Keratinocyte (primary cell): ENCODE measurements at regions not wholly inside any gene's neighbourhood (a gene's known extent, or its start where the extent isn't known, plus 50 kb on each side); places are given as distances from the start of the nearest gene placed in this dataset.

Source experiments
- DNase-seq: peaks from one replicate; pipeline ENCODE4 v3.0.0-alpha.2; 2011; ENCODE audit warnings: low read depth, missing footprints, low spot score
- FAIRE-seq: peaks from 2 replicates; lab custom pipeline; 2011; peaks lifted over from hg19 to GRCh38; lab: Jason Lieb, UNC
- H2AFZ ChIP-seq: 2 replicates; pipeline ENCODE4 v1.6.0; 2012; ENCODE audit warnings: low read length, control low read depth, inconsistent platforms; ENCODE audit not compliant: control insufficient read depth
- H3K27ac ChIP-seq: 2 replicates; pipeline ENCODE4 v1.5.1; 2011; ENCODE audit warnings: low read length; ENCODE audit not compliant: control insufficient read depth, insufficient read depth
- H3K27me3 ChIP-seq: 3 replicates; pipeline ENCODE4 v1.6.0; 2011; ENCODE audit warnings: low read length; ENCODE audit not compliant: control insufficient read depth, insufficient read depth; ENCODE audit errors: extremely low read depth
- H3K36me3 ChIP-seq, 2 experiments: 2 replicates in 1 of 2; 3 replicates in 1 of 2; pipeline ENCODE4 v1.5.1; 2011; ENCODE audit warnings: low read length in 2 of 2, mild to moderate bottlenecking in 1 of 2; ENCODE audit not compliant: control insufficient read depth in 2 of 2, insufficient read depth in 2 of 2; ENCODE audit errors: extremely low read depth in 1 of 2
- H3K4me1 ChIP-seq: 3 replicates; pipeline ENCODE4 v1.5.1; 2011; ENCODE audit warnings: low read length; ENCODE audit not compliant: control insufficient read depth, insufficient read depth; ENCODE audit errors: extremely low read depth
- H3K4me2 ChIP-seq: 3 replicates; pipeline ENCODE4 v1.6.0; 2011; ENCODE audit warnings: low read depth, low read length; ENCODE audit not compliant: control insufficient read depth, insufficient read depth; ENCODE audit errors: extremely low read depth
- H3K4me3 ChIP-seq, 3 experiments: fragments of 200-600 bp in 1 of 3; sonication (generic) in 1 of 3; 2 replicates in 2 of 3; 3 replicates in 1 of 3; pipeline ENCODE4 v1.5.1; 2011 to 2016; ENCODE audit warnings: low read length in 3 of 3, mild to moderate bottlenecking in 3 of 3, control low read depth in 2 of 3, inconsistent platforms in 1 of 3, low read depth in 1 of 3, mixed read lengths in 1 of 3, mixed run types in 1 of 3, moderate library complexity in 1 of 3; ENCODE audit not compliant: control insufficient read depth in 2 of 3, insufficient read depth in 2 of 3; ENCODE audit errors: extremely low read depth in 1 of 3
- H3K79me2 ChIP-seq: 2 replicates; pipeline ENCODE4 v1.6.0; 2012; ENCODE audit warnings: low read length; ENCODE audit not compliant: control insufficient read depth, insufficient read depth
- H3K9ac ChIP-seq: 3 replicates; pipeline ENCODE4 v1.6.0; 2011; ENCODE audit warnings: low read length; ENCODE audit not compliant: control insufficient read depth, insufficient read depth; ENCODE audit errors: extremely low read depth
- H3K9me1 ChIP-seq: 3 replicates; pipeline ENCODE4 v1.6.0; 2011; ENCODE audit warnings: low read length; ENCODE audit not compliant: control insufficient read depth, insufficient read depth; ENCODE audit errors: extremely low read depth
- H3K9me3 ChIP-seq: 2 replicates; pipeline ENCODE4 v1.5.1; 2012; ENCODE audit warnings: low read depth, low read length; ENCODE audit not compliant: control insufficient read depth
- H4K20me1 ChIP-seq: 3 replicates; pipeline ENCODE4 v1.6.0; 2011; ENCODE audit warnings: low read length; ENCODE audit not compliant: control insufficient read depth, insufficient read depth; ENCODE audit errors: extremely low read depth
- EZH2 ChIP-seq: IDR thresholded peaks from one replicate; pipeline ENCODE4 v1.6.1; 2012; ENCODE audit warnings: inconsistent platforms, mild to moderate bottlenecking, low read length, moderate library complexity
- dilution Hi-C: fragments of 300-500 bp; cut with MboI; formaldehyde crosslinking; loops from one replicate; pipeline ENCODE4 v1.7.0; 2020; ENCODE audit warnings: low sequenced_read_pairs; ENCODE audit not compliant: extremely low pct_ligation_motif_present
- TF ChIP-seq, protein P1 (sequence below), 3 experiments: IDR thresholded peaks in 1 of 3; conservative IDR thresholded peaks in 1 of 3; optimal IDR thresholded peaks in 1 of 3; 2 replicates in 2 of 3; 3 replicates in 1 of 3; pipeline versions ENCODE3 to v1.5.1; 2011; ENCODE audit warnings: low read length in 3 of 3, mild to moderate bottlenecking in 3 of 3, moderate library complexity in 2 of 3, control low read depth in 1 of 3, inconsistent platforms in 1 of 3; ENCODE audit not compliant: insufficient read depth in 2 of 3; ENCODE audit errors: extremely low read depth in 1 of 3

- H3K27ac ChIP-seq, result no peak overlapping the region
Measured at GRCh38 chr16:61581417-61582046, 454.7 kb downstream of the CDH8 start.

GRCh38 chr16:61580579-61580978 is 455.7 kb downstream of the CDH8 start:
- H3K79me2 ChIP-seq, result no peaks in the 10 kb centered on the region
- dilution Hi-C loops, result no loop called here
- no peak overlapping the region for H2AFZ ChIP-seq
- no peak overlapping the region for H3K4me3 ChIP-seq
- no peaks in the 10 kb centered on the region for H3K27me3 ChIP-seq
- no peak for DNase-seq
- H3K4me1 ChIP-seq, result no peaks in the 10 kb centered on the region
- H3K4me2 ChIP-seq, result no peak overlapping the region
- no peaks in the 10 kb centered on the region for H3K9me1 ChIP-seq
- no peak overlapping the region for H3K27ac ChIP-seq
- no peak overlapping the region for H3K9ac ChIP-seq
- H3K9me3 ChIP-seq, result no peaks in the 10 kb centered on the region
- FAIRE-seq, result no peak
- no peaks in the 10 kb centered on the region for H3K36me3 ChIP-seq
- no peak for TF ChIP-seq EZH2
- TF ChIP-seq, protein P1, sequence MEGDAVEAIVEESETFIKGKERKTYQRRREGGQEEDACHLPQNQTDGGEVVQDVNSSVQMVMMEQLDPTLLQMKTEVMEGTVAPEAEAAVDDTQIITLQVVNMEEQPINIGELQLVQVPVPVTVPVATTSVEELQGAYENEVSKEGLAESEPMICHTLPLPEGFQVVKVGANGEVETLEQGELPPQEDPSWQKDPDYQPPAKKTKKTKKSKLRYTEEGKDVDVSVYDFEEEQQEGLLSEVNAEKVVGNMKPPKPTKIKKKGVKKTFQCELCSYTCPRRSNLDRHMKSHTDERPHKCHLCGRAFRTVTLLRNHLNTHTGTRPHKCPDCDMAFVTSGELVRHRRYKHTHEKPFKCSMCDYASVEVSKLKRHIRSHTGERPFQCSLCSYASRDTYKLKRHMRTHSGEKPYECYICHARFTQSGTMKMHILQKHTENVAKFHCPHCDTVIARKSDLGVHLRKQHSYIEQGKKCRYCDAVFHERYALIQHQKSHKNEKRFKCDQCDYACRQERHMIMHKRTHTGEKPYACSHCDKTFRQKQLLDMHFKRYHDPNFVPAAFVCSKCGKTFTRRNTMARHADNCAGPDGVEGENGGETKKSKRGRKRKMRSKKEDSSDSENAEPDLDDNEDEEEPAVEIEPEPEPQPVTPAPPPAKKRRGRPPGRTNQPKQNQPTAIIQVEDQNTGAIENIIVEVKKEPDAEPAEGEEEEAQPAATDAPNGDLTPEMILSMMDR (optimal IDR thresholded peaks at IDR 0.05 in 1 of 3, IDR thresholded peaks at IDR 0.05 in 1 of 3, conservative IDR thresholded peaks at IDR 0.05 in 1 of 3; ENCODE audit: extremely low read depth in 1 of 3, insufficient read depth in 2 of 3, low read length in 3 of 3), result no peak
- H4K20me1 ChIP-seq, result no peaks in the 10 kb centered on the region

More at GRCh38 chr16:61581417-61582046, 454.7 kb downstream of the CDH8 start:
- Histone ChIP-seq H2AFZ (no peak overlapping the region), H3K36me3 (no peaks in the 10 kb centered on the region), H3K9me3 (no peaks in the 10 kb centered on the region), H3K9ac (no peak overlapping the region), H3K9me1 (no peaks in the 10 kb centered on the region), H3K4me3 (no peak overlapping the region), H3K79me2 (no peaks in the 10 kb centered on the region), H4K20me1 (no peaks in the 10 kb centered on the region), H3K4me1 (no peaks in the 10 kb centered on the region), H3K4me2 (no peak overlapping the region), H3K27me3 (no peaks in the 10 kb centered on the region)
- no peak for DNase-seq
- dilution Hi-C loops, result no loop called here
- no peak for FAIRE-seq
- no peak for TF ChIP-seq EZH2
- TF ChIP-seq, protein P1 (optimal IDR thresholded peaks at IDR 0.05 in 1 of 3, IDR thresholded peaks at IDR 0.05 in 1 of 3, conservative IDR thresholded peaks at IDR 0.05 in 1 of 3; ENCODE audit: extremely low read depth in 1 of 3, insufficient read depth in 2 of 3, low read length in 3 of 3), result no peak
